ENCODE measurements at regions not wholly inside any gene's neighbourhood (a gene's known extent, or its start where the extent isn't known, plus 50 kb on each side); places are given as distances from the start of the nearest gene placed in this dataset.
"Not testable (repeated sequence)": the region's sequence is repeated elsewhere in the genome, so short reads cannot be mapped to it uniquely, and the experiment has no call there.

DNA sequence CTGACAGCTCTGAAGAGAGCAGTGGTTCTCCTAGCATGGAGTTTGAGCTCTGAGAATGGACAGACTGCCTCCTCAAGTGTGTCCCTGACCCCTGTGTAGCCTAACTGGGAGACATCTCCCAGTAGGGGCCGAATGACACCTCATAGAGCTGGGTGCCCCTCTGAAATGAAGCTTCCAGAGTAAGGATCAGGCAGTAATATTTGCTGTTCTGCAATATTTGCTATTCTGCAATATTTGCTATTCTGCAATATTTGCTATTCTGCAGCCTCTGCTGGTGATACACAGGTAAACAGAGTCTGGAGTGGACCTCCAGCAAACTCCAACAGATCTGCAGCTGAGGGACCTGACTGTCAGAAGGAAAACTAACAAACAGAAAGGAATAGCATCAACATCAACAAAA, 105.5 kb downstream of the BUD13 start:
- not testable (repeated sequence) for DNase-seq (ENCODE audit: low read depth in 4 of 4, low spot score in 1 of 4)

DNA sequence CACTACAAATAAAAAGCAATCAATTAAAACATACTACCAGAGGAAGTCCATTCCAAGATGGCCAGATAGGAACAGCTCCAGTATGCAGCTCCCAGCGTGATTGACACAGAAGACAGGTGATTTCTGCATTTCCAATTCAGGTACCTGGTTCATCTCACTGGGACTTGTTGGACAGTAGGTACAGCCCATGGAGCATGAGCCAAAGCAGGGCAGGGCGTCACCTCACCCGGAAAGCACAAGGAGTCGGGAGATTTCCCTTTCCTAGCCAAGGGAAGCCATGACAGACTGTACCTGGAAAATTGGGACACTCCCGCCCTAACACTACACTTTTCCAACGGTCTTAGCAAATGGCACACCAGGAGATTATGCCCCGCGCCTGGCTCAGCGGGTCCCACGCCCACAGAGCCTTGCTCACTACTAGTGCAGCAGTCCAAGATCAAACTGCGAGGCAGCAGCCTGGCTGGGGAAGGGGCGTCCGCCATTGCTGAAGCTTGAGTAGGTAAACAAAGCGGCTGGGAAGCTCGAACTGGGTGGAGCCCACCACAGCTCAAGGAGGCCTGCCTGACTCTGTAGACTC, 106.0 kb downstream of the BUD13 start:
- not testable (repeated sequence) for DNase-seq (ENCODE audit: low read depth in 4 of 4, low spot score in 1 of 4)

DNA sequence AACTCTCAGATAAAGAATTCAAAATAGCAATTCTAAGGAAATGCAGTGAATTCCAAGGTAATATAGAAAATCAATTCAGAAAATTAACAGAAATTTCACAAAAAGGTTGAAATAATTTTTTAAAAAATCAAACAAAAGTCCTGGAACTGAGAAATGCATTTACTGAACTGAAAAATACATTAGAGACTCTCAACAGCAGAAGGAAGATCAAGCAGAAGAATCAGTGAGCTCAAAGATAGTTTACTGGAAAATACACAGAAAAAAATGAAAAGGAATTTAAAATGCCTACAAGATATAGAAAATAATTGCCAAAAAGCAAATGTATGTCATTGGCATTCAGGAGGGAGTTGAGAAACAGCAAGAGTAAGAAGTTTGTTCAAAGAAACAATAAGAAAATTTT, 107.3 kb downstream of the BUD13 start:
- no peak for DNase-seq (ENCODE audit: low read depth in 4 of 4, low spot score in 1 of 4)

DNA sequence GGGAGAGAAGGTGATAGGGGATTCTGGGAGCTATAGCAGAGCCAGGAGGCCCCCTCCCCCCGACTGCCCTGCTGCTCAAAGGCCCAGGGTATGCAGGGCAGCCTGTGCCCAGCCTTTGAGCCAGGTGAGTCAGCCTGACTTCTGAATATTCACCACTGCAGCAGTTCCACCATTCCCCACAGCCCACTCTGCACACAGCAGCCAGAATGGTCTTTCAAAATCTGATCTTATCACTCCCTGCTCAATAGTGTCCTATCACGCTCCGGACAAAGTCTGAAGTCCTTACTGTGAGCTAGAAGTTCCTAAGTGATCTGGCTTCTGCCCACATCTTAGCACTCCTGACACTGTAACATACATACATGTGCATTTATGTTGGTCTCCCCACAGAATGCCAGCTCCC, 111.7 kb downstream of the BUD13 start:
- no peak for DNase-seq (ENCODE audit: low read depth in 4 of 4, low spot score in 1 of 4)

DNA sequence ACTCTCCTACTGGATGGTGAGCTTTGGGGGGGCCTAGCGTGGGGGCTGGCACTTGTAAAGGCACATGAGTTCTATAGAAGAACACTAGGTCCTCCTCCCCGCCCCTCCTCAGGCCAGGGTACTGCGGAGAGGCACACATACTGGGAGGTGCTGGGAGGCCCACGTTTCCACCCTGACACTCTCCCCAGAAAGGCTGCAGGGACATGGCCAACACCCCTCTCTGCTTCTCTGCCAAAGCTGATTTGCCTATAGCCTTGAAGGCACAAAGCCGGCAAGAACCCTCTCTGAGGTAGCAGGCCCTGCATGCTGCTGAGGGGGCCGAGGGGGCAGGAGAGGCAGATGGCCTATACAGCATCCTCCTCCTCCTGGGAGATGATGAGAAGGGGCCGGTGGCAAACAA, 112.8 kb downstream of the BUD13 start:
- DNase-seq (ENCODE audit: low read depth in 4 of 4, low spot score in 1 of 4), result no peak

DNA sequence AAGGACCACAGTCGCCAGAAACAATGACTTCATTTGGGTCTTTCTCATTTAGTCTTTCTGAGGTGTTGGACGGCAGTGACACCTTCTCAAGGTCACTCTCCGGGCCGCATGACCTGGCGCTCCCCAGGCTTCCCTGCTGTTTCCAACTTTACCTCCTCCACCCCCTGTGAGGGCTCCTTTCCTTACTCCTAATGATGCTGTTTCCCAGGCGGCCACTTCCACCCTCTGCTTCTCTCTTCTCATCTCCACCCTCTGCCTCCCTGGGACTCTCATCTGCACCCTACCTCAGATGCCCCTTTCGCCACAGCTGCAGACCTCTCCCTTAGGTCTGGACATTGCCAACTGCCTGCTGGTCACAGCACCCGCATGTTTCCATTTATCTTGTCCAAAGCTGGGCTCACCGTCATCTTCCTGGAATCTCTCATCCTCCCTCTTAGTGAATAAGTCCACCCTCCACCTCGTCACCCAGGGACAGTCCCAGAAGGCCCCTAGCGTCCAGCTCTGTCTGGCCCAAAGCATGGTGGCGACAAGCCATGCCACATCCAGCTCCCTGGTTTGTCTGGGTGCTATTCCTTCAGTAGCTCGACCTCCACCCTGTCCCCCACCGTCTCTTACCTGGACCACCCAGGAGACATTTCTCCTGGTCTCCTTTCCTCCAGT, 113.8 kb downstream of the BUD13 start:
- DNase-seq (ENCODE audit: low read depth in 4 of 4, low spot score in 1 of 4), result no peak

DNA sequence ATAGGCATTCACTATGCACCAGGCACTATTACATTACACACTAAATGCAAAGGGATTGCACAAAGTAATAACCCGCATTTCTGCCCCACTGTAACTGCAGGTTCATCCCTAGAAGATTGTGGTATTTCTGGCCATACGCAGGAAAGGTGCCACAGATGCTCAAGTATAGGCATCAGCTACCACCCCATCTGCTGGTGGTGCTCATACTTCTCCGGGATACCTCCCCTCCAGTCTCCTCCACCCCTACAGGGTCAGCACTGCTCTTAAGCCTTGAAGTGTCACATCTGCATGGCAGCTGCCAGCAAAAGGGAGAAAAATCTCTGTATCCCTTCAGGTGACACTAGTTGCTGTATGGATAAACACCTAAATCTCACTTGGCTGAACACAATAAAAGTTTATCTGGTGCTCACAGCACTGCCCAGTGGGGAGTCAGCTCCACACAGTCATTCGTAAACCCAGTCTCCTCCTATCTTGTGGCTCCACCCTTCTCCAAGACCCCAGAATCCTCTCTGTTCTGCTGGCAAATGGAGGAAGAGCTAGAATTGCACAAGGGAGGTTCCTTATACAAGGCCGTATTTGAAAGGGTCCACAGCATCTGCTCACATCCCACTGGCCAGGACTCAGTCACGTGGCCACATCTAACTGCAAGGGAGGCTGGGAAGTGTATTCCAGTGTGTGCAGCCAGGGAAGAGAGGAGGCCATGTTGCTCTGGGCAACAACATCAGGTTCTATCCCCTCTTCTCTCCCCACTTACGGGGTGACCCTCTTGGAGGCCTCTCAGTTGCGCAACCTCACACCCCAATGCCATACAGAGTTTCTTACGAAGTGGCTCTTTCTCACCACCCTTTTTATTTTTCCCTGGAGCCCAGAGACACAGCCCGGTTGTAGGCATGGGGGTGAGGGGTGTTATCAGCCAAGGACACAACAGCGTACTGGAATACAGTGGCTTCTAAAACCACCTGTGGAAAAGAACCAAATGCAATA, 114.7 kb downstream of the BUD13 start:
- DNase-seq (ENCODE audit: low read depth in 4 of 4, low spot score in 1 of 4), result no peak

DNA sequence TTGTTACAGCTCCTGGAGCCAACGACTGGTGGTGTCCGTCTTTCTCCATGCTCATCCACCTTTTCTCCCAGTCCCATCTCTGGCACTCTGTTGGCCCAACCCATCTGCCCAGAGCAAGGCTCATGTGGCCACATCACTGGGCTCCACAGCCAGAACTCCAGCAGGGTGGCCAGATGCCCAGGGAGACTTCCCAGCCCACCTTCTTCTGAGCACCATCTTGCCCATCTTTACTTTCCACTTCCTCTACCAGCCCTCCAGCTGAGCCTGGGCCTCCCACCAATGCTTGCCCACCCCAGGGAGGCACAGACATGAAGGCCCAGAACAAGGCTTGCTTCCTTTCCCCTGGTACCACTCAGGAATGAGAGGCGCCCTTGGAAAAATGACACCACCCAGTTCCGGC, 116.8 kb downstream of the BUD13 start:
- DNase-seq (ENCODE audit: low read depth in 4 of 4, low spot score in 1 of 4), result no peak

DNA sequence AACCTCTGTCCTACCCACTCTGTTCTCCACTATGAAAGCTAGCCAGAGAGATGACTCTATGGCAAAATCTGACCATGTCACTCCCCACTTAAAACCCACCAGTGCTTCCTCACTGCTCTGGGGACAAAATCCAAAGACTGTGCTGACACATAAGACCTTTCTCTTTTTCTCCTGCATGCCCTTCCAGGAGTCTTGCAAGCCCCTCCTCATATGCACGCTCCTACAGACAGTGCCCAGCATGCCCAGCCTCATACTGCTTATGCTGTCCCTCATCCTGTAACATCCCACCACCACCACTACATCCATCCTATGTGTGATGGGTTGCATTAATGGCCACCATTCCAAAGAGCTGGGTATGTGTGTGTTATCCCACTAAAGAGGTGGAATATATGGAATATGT, 118.3 kb downstream of the BUD13 start:
- DNase-seq (ENCODE audit: low read depth in 4 of 4, low spot score in 1 of 4), result no peak

DNA sequence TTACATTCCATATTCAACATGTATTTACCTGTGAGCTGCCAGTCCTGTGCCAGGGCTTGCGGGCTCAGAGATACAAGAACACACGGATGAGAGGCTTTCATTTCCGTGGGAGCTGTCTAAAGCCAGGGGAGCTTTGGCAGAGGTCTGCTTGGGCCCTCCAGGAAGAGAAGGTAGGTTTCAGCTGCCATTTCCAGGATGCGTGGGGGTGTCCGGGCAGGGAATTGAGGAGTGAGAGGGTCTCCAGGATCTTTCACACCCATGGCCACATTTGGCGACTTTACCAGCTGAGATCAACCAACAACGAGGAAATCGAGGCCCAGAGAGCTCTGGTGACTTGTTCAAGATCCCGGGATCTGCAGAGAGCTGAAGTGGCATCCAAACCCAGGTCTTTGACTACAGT, 119.6 kb downstream of the BUD13 start:
- DNase-seq (ENCODE audit: low read depth in 4 of 4, low spot score in 1 of 4), result no peak

DNA sequence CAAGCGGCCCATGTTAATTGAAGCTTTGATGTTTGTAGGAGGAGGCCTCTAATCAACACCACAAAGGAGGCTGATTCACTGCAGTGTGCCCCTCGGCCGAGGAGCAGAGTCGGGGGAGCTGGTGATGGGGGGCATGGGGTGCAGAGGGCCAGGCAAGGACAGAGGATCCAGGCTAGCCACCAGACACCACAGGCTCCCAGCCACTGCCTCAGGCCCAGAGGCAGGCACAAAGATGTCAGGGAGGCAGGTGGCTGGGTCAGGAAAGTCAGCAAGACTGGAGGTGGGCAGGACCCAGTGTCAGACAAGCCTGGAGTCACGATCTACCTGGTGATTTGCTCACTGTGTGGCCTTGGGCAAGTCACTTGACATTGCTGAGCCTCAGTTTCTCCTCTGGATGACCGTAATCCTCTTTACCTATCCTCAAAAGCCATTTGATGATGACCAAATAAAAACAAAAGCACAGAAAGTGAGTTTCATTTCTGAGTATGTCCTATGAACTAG, 121.0 kb downstream of the BUD13 start:
- DNase-seq (ENCODE audit: low read depth in 4 of 4, low spot score in 1 of 4), result no peak

DNA sequence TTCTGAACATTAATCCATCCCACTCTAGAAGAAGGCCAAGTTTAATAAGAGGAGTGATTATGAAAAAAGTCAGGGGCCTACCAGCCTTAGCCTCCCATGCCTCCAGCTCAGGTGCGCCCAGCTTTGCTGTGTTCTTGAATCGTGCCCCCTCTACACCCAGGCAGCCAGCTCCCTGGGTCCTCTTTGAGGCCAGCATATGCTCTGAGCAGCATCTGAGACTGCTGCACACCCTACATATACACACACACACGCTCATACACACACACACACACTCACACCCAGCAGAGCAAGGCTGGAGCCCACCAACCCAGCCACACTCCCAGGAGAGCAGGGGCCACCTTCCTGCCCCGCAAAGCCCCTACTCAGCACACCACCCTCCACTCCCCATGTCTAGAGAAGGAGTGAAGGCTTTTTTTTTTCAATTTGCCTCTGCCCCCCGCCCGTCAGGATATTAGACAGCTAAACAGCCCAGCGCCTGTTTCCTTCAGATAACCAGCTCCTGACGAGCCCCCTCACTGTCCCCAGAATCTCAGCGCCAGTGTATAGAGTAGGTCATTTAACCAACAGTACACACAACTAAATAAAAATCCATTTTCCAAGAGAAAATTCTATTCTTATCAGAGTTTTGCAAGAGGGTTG, 121.6 kb downstream of the BUD13 start:
- DNase-seq (ENCODE audit: low read depth in 4 of 4, low spot score in 1 of 4), result no peak

DNA sequence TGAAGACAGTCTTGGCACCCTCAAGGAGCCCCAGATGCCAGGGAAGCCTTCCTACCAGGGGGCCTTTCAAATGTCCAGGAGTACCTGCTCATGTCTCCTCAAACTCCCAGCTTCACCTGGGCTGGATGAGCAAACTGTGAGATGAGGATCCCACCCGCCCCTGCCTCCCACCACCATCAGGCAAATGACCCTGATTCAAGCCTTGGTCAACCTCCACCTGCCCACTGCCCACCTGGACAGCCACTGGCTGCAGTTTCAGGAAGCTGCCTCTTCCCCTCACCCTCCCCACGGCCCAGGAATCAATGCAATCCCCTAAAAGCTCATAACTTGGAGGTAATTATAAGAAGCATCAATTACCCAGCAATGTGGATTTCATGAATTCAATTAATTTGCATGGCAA, 122.7 kb downstream of the BUD13 start:
- no peak for DNase-seq (ENCODE audit: low read depth in 4 of 4, low spot score in 1 of 4)

DNA sequence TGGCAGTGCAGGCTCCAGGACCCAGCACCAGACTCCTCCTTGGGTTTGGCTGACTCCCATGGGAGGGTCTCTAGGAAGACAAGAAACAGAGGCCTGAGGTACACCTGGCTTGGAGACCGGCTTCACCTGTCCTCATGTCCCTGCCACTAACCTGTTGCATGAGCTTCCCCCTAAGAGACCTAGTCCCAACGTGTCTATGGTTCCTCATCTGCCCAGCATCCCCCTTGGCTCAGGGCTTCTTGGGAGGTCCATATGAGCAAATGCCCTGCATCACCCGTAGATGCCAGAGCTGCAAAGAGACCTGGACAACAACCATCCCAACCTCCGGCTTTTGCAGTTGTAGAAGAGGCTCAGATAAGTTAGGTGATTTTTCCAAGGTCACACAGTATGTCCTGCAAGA, 123.5 kb downstream of the BUD13 start:
- DNase-seq (ENCODE audit: low read depth in 4 of 4, low spot score in 1 of 4), result no peak

DNA sequence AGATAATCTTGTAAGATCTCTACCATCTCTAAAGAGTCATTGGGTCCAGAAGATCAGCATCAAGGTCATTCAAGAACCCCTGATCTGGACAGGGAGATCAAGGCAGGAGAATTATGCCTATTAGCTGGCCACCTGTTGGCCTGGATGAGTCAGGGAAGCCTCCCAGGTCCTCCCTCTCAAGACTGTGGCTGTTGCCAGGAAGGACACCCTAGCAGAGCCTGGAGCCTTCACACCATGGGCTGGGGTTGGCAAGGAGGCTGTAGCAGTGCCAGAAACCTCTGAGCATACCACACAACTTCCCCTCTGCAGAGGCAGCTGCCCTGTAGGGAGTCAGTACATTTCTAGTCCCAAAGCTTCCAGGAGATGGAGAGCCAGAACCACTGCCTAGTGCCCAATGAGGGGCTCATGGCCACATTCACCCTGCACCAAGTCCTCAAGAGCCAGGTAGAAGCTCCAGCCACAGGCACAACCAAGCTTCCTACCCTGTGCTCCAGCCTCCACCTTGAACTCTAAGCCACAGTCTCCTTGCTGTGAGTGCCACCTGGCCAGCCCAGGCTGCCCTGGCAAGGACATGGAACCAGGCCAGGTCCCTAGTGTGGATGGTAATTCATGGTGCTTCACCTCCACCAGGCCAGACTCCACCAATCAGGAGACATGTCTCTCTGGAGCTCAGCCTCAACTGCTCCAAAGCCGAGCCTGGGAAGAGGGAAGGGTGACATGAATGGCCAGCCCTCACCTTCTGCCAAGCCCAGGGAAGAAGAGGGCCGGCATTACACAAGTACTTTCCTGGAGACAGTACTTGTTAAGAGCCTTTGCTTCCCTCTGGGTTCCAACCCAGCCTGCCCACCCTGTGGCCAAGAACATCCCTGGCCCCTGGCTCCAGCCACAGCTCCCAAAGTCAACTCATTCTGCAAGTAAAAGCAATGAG, 124.3 kb downstream of the BUD13 start:
- no peak for DNase-seq (ENCODE audit: low read depth in 4 of 4, low spot score in 1 of 4)

DNA sequence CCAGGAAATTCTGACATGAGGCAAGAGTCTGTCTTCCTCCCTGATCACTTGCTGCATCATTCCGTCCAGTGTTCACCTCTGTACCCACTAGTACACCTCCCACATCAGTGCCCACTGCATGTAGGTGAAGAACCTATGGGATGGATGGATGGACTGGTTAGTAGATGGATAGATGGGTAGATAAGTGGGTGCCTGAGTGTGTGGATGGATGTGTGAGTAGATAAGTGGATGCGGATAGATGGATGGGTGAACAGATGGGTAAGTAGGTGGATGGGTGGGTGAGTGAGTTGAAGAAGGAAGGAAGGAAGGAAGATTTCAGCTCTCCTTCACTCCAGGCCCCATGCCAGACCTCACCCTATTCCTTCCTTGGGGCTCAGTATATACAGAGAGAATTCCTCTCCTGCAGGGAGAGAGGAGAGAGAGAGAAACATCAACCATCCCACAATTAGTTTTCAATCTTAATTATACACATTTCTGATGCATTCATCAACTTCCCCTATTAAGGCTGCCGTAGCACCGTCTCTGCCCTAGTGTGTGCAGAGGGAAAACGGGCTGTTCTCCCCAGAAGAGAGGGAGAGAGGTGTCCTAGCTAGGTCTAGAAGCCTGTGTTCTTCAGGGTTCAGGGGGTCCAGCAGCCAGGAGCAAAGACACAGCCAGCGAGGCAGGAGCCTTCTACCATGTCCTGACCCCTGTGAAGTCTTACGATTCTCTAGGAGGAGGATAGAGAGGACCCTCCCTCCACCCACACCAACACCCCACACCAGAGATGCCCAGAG, 125.3 kb downstream of the BUD13 start:
- DNase-seq (ENCODE audit: low read depth in 4 of 4, low spot score in 1 of 4), result no peak

DNA sequence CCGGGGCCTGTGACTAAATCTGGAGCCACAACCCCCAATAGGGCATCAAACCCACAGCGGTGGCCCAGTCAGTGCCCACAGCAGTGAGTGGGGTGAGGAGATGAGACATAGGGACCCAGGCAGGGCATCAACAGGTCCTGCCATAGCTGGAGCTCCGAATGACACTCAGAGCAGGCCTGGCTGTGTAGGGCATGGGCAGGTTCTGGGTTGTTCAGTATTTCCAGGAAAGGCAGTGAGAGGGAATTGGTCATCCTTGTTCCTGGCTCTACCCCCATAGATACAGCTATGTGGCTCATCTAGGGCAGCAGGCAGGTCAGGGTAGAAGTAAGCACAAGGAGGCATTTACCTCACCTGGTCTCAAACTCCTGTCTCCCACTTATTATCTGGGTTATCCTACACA, 126.6 kb downstream of the BUD13 start:
- no peak for DNase-seq (ENCODE audit: low read depth in 4 of 4, low spot score in 1 of 4)

DNA sequence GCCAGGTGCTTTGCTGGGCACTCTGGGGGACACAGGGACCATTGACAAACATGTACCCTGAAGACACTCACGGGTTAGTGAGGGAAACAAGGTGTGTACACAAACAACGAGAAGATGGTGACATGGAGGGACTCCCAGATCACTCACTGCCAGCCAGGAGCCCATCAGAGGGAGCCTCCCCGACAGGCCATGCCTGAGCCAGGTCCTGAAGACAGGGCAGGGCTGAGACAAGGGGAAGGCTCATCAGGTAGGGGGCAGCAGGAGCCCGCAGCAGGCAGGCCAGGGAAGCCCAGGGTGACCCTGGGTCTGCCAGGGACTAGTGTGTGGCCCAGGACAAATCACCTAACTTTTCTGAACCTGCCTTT, 127.9 kb downstream of the BUD13 start:
- no peak for DNase-seq (ENCODE audit: low read depth in 4 of 4, low spot score in 1 of 4)

DNA sequence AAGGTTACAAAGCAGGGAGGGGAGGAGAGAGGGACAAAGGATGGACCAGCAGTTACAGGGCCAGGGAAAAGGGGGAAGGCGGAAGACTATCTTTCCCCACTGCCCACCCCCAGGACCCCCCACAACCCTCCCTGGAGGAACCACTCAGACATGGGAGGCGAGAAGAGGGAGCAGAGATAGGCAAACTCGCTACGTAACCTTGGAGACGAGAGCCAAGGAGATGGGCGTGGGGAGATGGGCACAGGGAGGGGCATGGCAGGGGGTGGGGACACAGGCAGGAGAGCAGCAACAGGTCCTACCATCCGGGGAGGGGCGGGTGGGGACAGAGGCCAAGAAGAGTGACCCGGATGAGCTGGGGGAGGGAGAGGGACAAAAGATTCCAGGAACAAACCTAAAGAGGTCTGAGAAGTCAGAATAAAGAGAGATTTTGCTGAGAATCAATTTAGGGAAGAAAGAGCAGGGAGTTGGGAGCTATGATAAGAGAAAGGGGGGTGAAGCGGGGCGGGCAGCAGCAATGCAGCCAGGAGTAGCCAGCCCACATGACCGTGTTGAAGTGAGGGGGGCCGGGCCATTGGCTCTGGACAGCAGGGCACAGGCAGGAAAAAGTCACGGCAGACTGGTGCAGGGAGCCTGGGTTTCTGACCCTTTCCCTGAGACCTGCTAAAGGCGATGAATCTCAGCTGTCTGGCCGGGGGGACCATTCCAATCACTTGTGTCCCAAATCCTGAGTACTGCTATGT, 128.4 kb downstream of the BUD13 start:
- no peak for DNase-seq (ENCODE audit: low read depth in 4 of 4, low spot score in 1 of 4)

Data from stimulated activated CD4-positive, alpha-beta T cell treated with anti-CD3 and anti-CD28 coated beads, Interleukin-1b, Interleukin-23, amount 100 ng/mL, for 24 hours (primary cell).